ENCODE measurements at regions not wholly inside any gene's neighbourhood (a gene's known extent, or its start where the extent isn't known, plus 50 kb on each side); places are given as distances from the start of the nearest gene placed in this dataset.

GRCh38 chr15:38689522-38689921 lies 124.9 kb upstream of the RASGRP1 start:
- H3K27ac ChIP-seq (replicated peaks; ENCODE audit: low read length) = no peak overlapping the region

GRCh38 chr15:38690216-38690615 lies 125.6 kb upstream of the RASGRP1 start:
- H3K4ac ChIP-seq (ENCODE audit: low read length) = no peak overlapping the region
- H3K23ac ChIP-seq (ENCODE audit: low read depth, low read length, poor library complexity) = no peak overlapping the region
- H2BK120ac ChIP-seq (ENCODE audit: low read depth, low read length) = no peak overlapping the region
- no peak overlapping the region for H3K27ac ChIP-seq (replicated peaks; ENCODE audit: low read length)
- no peak overlapping the region for H2BK12ac ChIP-seq (ENCODE audit: low read length)
- no peaks in the 10 kb centered on the region for H3K36me3 ChIP-seq (replicated peaks in 1 of 2; ENCODE audit: control insufficient read depth in 2 of 2, insufficient read depth in 2 of 2, low read length in 2 of 2)
- WGBS, 2 donors (ENCODE audit: extremely low coverage in 2 of 2, insufficient read length in 2 of 2, insufficient replicate concordance in 1 of 2) = no CpG with 5 or more reads among the region's 5 CpGs
- no peak overlapping the region for H3K9ac ChIP-seq (ENCODE audit: low read depth, low read length, poor library complexity)
- no peak for DNase-seq (ENCODE audit: low spot score)
- H2AK5ac ChIP-seq (ENCODE audit: low read depth, low read length) = no peak overlapping the region
- no peak overlapping the region for H3K4me2 ChIP-seq (ENCODE audit: insufficient read depth, low read length, poor library complexity, severe bottlenecking)
- H4K8ac ChIP-seq (ENCODE audit: low read depth, low read length) = no peak overlapping the region
- no peak overlapping the region for H2BK15ac ChIP-seq (ENCODE audit: low read length)
- H3K9me3 ChIP-seq (replicated peaks in 1 of 2; ENCODE audit: control insufficient read depth in 2 of 2, insufficient read depth in 1 of 2, low read depth in 1 of 2, low read length in 2 of 2) = no peaks in the 10 kb centered on the region
- no peak overlapping the region for H3K14ac ChIP-seq (ENCODE audit: low read length)
- no peak overlapping the region for H3K18ac ChIP-seq (ENCODE audit: low read length)
- H2AFZ ChIP-seq (ENCODE audit: low read length) = no peak overlapping the region
- no peaks in the 10 kb centered on the region for H3K79me1 ChIP-seq (ENCODE audit: low read depth, low read length)
- H3K4me3 ChIP-seq (ENCODE audit: low read length in 2 of 2) = no peak overlapping the region
- H4K91ac ChIP-seq (ENCODE audit: low read depth, low read length, poor library complexity) = no peak overlapping the region
- peaks cover 0 to 2% of the 10 kb centered on the region in 2 donors for H3K4me1 ChIP-seq (ENCODE audit: control insufficient read depth in 2 of 2, insufficient read depth in 1 of 2, low read depth in 1 of 2, low read length in 2 of 2)
- no peak overlapping the region for H2BK5ac ChIP-seq (ENCODE audit: low read length)
- no peaks in the 10 kb centered on the region for H3K27me3 ChIP-seq (ENCODE audit: control insufficient read depth in 3 of 3, insufficient read depth in 3 of 3, low read depth in 1 of 3, low read length in 3 of 3)

More at GRCh38 chr15:38689522-38689921, 124.9 kb upstream of the RASGRP1 start:
- no peak overlapping the region for H2BK5ac ChIP-seq (ENCODE audit: low read length)
- H3K4ac ChIP-seq (ENCODE audit: low read length) = no peak overlapping the region
- H2BK12ac ChIP-seq (ENCODE audit: low read length) = no peak overlapping the region
- no peak overlapping the region for H3K4me3 ChIP-seq (ENCODE audit: low read length in 2 of 2)
- H3K23ac ChIP-seq (ENCODE audit: low read depth, low read length, poor library complexity) = no peak overlapping the region
- H3K4me2 ChIP-seq (ENCODE audit: insufficient read depth, low read length, poor library complexity, severe bottlenecking) = no peak overlapping the region
- no peak overlapping the region for H3K18ac ChIP-seq (ENCODE audit: low read length)
- no peaks in the 10 kb centered on the region for H3K9me3 ChIP-seq (replicated peaks in 1 of 2; ENCODE audit: control insufficient read depth in 2 of 2, insufficient read depth in 1 of 2, low read depth in 1 of 2, low read length in 2 of 2)
- H4K8ac ChIP-seq (ENCODE audit: low read depth, low read length) = no peak overlapping the region
- H3K27me3 ChIP-seq (ENCODE audit: control insufficient read depth in 3 of 3, insufficient read depth in 3 of 3, low read depth in 1 of 3, low read length in 3 of 3) = no peaks in the 10 kb centered on the region
- DNase-seq (ENCODE audit: low spot score) = no peak
- no peak overlapping the region for H4K91ac ChIP-seq (ENCODE audit: low read depth, low read length, poor library complexity)
- peaks cover 0 to 2% of the 10 kb centered on the region in 2 donors for H3K4me1 ChIP-seq (ENCODE audit: control insufficient read depth in 2 of 2, insufficient read depth in 1 of 2, low read depth in 1 of 2, low read length in 2 of 2)
- H2BK120ac ChIP-seq (ENCODE audit: low read depth, low read length) = no peak overlapping the region
- WGBS, 2 donors (ENCODE audit: extremely low coverage in 2 of 2, insufficient read length in 2 of 2, insufficient replicate concordance in 1 of 2) = no CpG with 5 or more reads among the region's 2 CpGs
- no peaks in the 10 kb centered on the region for H3K79me1 ChIP-seq (ENCODE audit: low read depth, low read length)
- H2BK15ac ChIP-seq (ENCODE audit: low read length) = no peak overlapping the region
- H2AK5ac ChIP-seq (ENCODE audit: low read depth, low read length) = no peak overlapping the region
- no peak overlapping the region for H3K14ac ChIP-seq (ENCODE audit: low read length)
- H2AFZ ChIP-seq (ENCODE audit: low read length) = no peak overlapping the region
- no peak overlapping the region for H3K9ac ChIP-seq (ENCODE audit: low read depth, low read length, poor library complexity)
- H3K36me3 ChIP-seq (replicated peaks in 1 of 2; ENCODE audit: control insufficient read depth in 2 of 2, insufficient read depth in 2 of 2, low read length in 2 of 2) = no peaks in the 10 kb centered on the region

GRCh38 chr15:38690719-38691332 lies 126.2 kb upstream of the RASGRP1 start:
- Histone ChIP-seq H3K9me3 (replicated peaks in 1 of 2; ENCODE audit: control insufficient read depth in 2 of 2, insufficient read depth in 1 of 2, low read depth in 1 of 2, low read length in 2 of 2) (no peaks in the 10 kb centered on the region), H4K91ac (ENCODE audit: low read depth, low read length, poor library complexity) (no peak overlapping the region), H3K9ac (ENCODE audit: low read depth, low read length, poor library complexity) (no peak overlapping the region), H3K14ac (ENCODE audit: low read length) (no peak overlapping the region), H3K36me3 (replicated peaks in 1 of 2; ENCODE audit: control insufficient read depth in 2 of 2, insufficient read depth in 2 of 2, low read length in 2 of 2) (no peaks in the 10 kb centered on the region), H3K4me2 (ENCODE audit: insufficient read depth, low read length, poor library complexity, severe bottlenecking) (no peak overlapping the region), H3K4ac (ENCODE audit: low read length) (no peak overlapping the region), H4K8ac (ENCODE audit: low read depth, low read length) (no peak overlapping the region), H3K27me3 (ENCODE audit: control insufficient read depth in 3 of 3, insufficient read depth in 3 of 3, low read depth in 1 of 3, low read length in 3 of 3) (no peaks in the 10 kb centered on the region), H3K4me3 (ENCODE audit: low read length in 2 of 2) (no peak overlapping the region), H2BK120ac (ENCODE audit: low read depth, low read length) (no peak overlapping the region), H3K27ac (replicated peaks; ENCODE audit: low read length) (no peak overlapping the region), H3K4me1 (ENCODE audit: control insufficient read depth in 2 of 2, insufficient read depth in 1 of 2, low read depth in 1 of 2, low read length in 2 of 2) (peaks cover 0 to 2% of the 10 kb centered on the region in 2 donors), H3K23ac (ENCODE audit: low read depth, low read length, poor library complexity) (no peak overlapping the region), H2BK15ac (ENCODE audit: low read length) (no peak overlapping the region), H2BK5ac (ENCODE audit: low read length) (no peak overlapping the region), H2AK5ac (ENCODE audit: low read depth, low read length) (no peak overlapping the region), H3K18ac (ENCODE audit: low read length) (no peak overlapping the region), H2BK12ac (ENCODE audit: low read length) (no peak overlapping the region), H2AFZ (ENCODE audit: low read length) (no peak overlapping the region), H3K79me1 (ENCODE audit: low read depth, low read length) (no peaks in the 10 kb centered on the region)
- no CpG with 5 or more reads among the region's 4 CpGs for whole genome bisulfite sequencing, 2 donors (ENCODE audit: extremely low coverage in 2 of 2, insufficient read length in 2 of 2, insufficient replicate concordance in 1 of 2)
- peak; percentile 85 for DNase-seq (ENCODE audit: low spot score)

- no CpG with 5 or more reads among the region's 2 CpGs for WGBS, 2 donors (ENCODE audit: extremely low coverage in 2 of 2, insufficient read length in 2 of 2, insufficient replicate concordance in 1 of 2)
- Histone ChIP-seq H3K14ac (ENCODE audit: low read length) (no peak overlapping the region), H2BK15ac (ENCODE audit: low read length) (no peak overlapping the region)
These were observed 126.8 kb upstream of the RASGRP1 start for GRCh38 chr15:38691377-38691776.

More at GRCh38 chr15:38691377-38691776, 126.8 kb upstream of the RASGRP1 start:
- no peaks in the 10 kb centered on the region for H3K79me1 ChIP-seq (ENCODE audit: low read depth, low read length)
- DNase-seq (ENCODE audit: low spot score) = no peak
- H3K27me3 ChIP-seq (ENCODE audit: control insufficient read depth in 3 of 3, insufficient read depth in 3 of 3, low read depth in 1 of 3, low read length in 3 of 3) = no peaks in the 10 kb centered on the region
- H3K4me1 ChIP-seq (ENCODE audit: control insufficient read depth in 2 of 2, insufficient read depth in 1 of 2, low read depth in 1 of 2, low read length in 2 of 2) = peaks cover 0 to 2% of the 10 kb centered on the region in 2 donors
- H4K91ac ChIP-seq (ENCODE audit: low read depth, low read length, poor library complexity) = no peak overlapping the region
- H4K8ac ChIP-seq (ENCODE audit: low read depth, low read length) = no peak overlapping the region
- H3K9ac ChIP-seq (ENCODE audit: low read depth, low read length, poor library complexity) = no peak overlapping the region
- no peak overlapping the region for H3K4me3 ChIP-seq (ENCODE audit: low read length in 2 of 2)
- H2AFZ ChIP-seq (ENCODE audit: low read length) = no peak overlapping the region
- H3K27ac ChIP-seq (replicated peaks; ENCODE audit: low read length) = no peak overlapping the region
- H3K23ac ChIP-seq (ENCODE audit: low read depth, low read length, poor library complexity) = no peak overlapping the region
- H3K9me3 ChIP-seq (replicated peaks in 1 of 2; ENCODE audit: control insufficient read depth in 2 of 2, insufficient read depth in 1 of 2, low read depth in 1 of 2, low read length in 2 of 2) = no peaks in the 10 kb centered on the region
- H2AK5ac ChIP-seq (ENCODE audit: low read depth, low read length) = no peak overlapping the region
- no peak overlapping the region for H3K4ac ChIP-seq (ENCODE audit: low read length)
- H3K4me2 ChIP-seq (ENCODE audit: insufficient read depth, low read length, poor library complexity, severe bottlenecking) = no peak overlapping the region
- no peak overlapping the region for H3K18ac ChIP-seq (ENCODE audit: low read length)
- H2BK120ac ChIP-seq (ENCODE audit: low read depth, low read length) = no peak overlapping the region
- H2BK5ac ChIP-seq (ENCODE audit: low read length) = no peak overlapping the region
- no peaks in the 10 kb centered on the region for H3K36me3 ChIP-seq (replicated peaks in 1 of 2; ENCODE audit: control insufficient read depth in 2 of 2, insufficient read depth in 2 of 2, low read length in 2 of 2)
- no peak overlapping the region for H2BK12ac ChIP-seq (ENCODE audit: low read length)

Measured in neuronal stem cell (in vitro differentiated cells).